ENCODE measurements at regions not wholly inside any gene's neighbourhood (a gene's known extent, or its start where the extent isn't known, plus 50 kb on each side); places are given as distances from the start of the nearest gene placed in this dataset.

DNA sequence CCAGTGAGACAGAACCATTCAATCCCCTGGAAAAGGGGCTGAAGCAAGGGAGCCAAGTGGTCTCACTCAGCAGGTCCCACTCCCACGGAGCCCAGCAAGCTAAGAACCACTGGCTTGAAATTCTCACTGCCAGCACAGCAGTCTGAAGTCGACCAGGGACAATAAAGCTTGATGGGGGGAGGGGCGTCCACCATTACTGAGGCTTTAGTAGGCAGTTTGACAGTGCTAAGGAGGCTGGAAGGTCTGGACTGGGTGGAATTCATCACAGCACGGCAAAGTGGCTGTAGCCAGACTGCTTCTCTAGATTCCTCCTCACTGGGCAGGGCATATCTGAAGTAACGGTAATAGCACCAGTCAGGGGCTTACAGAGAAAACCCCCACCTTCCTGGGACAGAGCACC is 105.4 kb upstream of the GORAB start:
- TF ChIP-seq, protein P1, sequence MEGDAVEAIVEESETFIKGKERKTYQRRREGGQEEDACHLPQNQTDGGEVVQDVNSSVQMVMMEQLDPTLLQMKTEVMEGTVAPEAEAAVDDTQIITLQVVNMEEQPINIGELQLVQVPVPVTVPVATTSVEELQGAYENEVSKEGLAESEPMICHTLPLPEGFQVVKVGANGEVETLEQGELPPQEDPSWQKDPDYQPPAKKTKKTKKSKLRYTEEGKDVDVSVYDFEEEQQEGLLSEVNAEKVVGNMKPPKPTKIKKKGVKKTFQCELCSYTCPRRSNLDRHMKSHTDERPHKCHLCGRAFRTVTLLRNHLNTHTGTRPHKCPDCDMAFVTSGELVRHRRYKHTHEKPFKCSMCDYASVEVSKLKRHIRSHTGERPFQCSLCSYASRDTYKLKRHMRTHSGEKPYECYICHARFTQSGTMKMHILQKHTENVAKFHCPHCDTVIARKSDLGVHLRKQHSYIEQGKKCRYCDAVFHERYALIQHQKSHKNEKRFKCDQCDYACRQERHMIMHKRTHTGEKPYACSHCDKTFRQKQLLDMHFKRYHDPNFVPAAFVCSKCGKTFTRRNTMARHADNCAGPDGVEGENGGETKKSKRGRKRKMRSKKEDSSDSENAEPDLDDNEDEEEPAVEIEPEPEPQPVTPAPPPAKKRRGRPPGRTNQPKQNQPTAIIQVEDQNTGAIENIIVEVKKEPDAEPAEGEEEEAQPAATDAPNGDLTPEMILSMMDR (IDR thresholded peaks at IDR 0.05) = no peak
- no peak for TF ChIP-seq POLR2A (IDR thresholded peaks at IDR 0.05)
